ENCODE measurements at regions not wholly inside any gene's neighbourhood (a gene's known extent, or its start where the extent isn't known, plus 50 kb on each side); places are given as distances from the start of the nearest gene placed in this dataset.

- intact Hi-C loops (cut with micrococcal nuclease; ENCODE audit: unreplicated experiment), result loop anchor here (5.0 kb wide), 1 partner anchor 190 kb away; no protein-coding TSS in a partner anchor
- Histone ChIP-seq H3K4me1 (ENCODE audit: insufficient read depth, low read length, poor library complexity, severe bottlenecking) (peaks cover 7% of the 10 kb centered on the region), H3K9me3 (ENCODE audit: low read depth, low read length, poor library complexity, severe bottlenecking) (no peaks in the 10 kb centered on the region), H3K27me3 (replicated peaks; ENCODE audit: insufficient read depth, low read depth, low read length, poor library complexity) (no peaks in the 10 kb centered on the region), H3K36me3 (ENCODE audit: insufficient read depth, low read length, poor library complexity, severe bottlenecking) (no peaks in the 10 kb centered on the region), H3K27ac (ENCODE audit: low read depth, low read length, poor library complexity, severe bottlenecking) (no peak overlapping the region), H3K4me3 (ENCODE audit: low read depth, low read length, poor library complexity, severe bottlenecking) (no peak overlapping the region)
- TF ChIP-seq CTCF (conservative IDR thresholded peaks at IDR 0.05; ENCODE audit: low read depth, low read length) (no peak), EZH2 (IDR thresholded peaks at IDR 0.05; ENCODE audit: borderline replicate concordance, low read depth, low read length, poor library complexity, severe bottlenecking) (no peak)
- no peak for DNase-seq (ENCODE audit: low spot score)
- BruUV-seq (replicated peaks), result no TSS peak
- ChIA-PET CTCF (no interaction called here), POLR2A (ENCODE audit: low non-redundant PET) (no interaction called here)
Observed at GRCh38 chr3:14277557-14277956, 98.9 kb downstream of the LSM3 start.

- CTCF ChIA-PET, result no interaction called here
- no peaks in the 10 kb centered on the region for H3K27me3 ChIP-seq (replicated peaks; ENCODE audit: insufficient read depth, low read depth, low read length, poor library complexity)
- no peaks in the 10 kb centered on the region for H3K9me3 ChIP-seq (ENCODE audit: low read depth, low read length, poor library complexity, severe bottlenecking)
- H3K4me3 ChIP-seq (ENCODE audit: low read depth, low read length, poor library complexity, severe bottlenecking), result no peak overlapping the region
- H3K4me1 ChIP-seq (ENCODE audit: insufficient read depth, low read length, poor library complexity, severe bottlenecking), result peaks cover 7% of the 10 kb centered on the region
- no peak for DNase-seq (ENCODE audit: low spot score)
- H3K36me3 ChIP-seq (ENCODE audit: insufficient read depth, low read length, poor library complexity, severe bottlenecking), result no peaks in the 10 kb centered on the region
- intact Hi-C loops (cut with micrococcal nuclease; ENCODE audit: unreplicated experiment), result loop anchor here (5.0 kb wide), 1 partner anchor 189 kb away; no protein-coding TSS in a partner anchor
- no peak overlapping the region for H3K27ac ChIP-seq (ENCODE audit: low read depth, low read length, poor library complexity, severe bottlenecking)
- POLR2A ChIA-PET (ENCODE audit: low non-redundant PET), result no interaction called here
- TF ChIP-seq CTCF (conservative IDR thresholded peaks at IDR 0.05; ENCODE audit: low read depth, low read length) (no peak), EZH2 (IDR thresholded peaks at IDR 0.05; ENCODE audit: borderline replicate concordance, low read depth, low read length, poor library complexity, severe bottlenecking) (no peak)
- BruUV-seq (replicated peaks), result no TSS peak
Observed at GRCh38 chr3:14278265-14278798, 99.7 kb downstream of the LSM3 start.

- no peak for TF ChIP-seq CTCF (conservative IDR thresholded peaks at IDR 0.05; ENCODE audit: low read depth, low read length)
- no peak for TF ChIP-seq EZH2 (IDR thresholded peaks at IDR 0.05; ENCODE audit: borderline replicate concordance, low read depth, low read length, poor library complexity, severe bottlenecking)
- POLR2A ChIA-PET (ENCODE audit: low non-redundant PET), result no interaction called here
- Histone ChIP-seq H3K9me3 (ENCODE audit: low read depth, low read length, poor library complexity, severe bottlenecking) (no peaks in the 10 kb centered on the region), H3K4me3 (ENCODE audit: low read depth, low read length, poor library complexity, severe bottlenecking) (no peak overlapping the region), H3K27me3 (replicated peaks; ENCODE audit: insufficient read depth, low read depth, low read length, poor library complexity) (no peaks in the 10 kb centered on the region), H3K27ac (ENCODE audit: low read depth, low read length, poor library complexity, severe bottlenecking) (no peak overlapping the region), H3K36me3 (ENCODE audit: insufficient read depth, low read length, poor library complexity, severe bottlenecking) (no peaks in the 10 kb centered on the region), H3K4me1 (ENCODE audit: insufficient read depth, low read length, poor library complexity, severe bottlenecking) (peaks cover 7% of the 10 kb centered on the region)
- intact Hi-C loops (cut with micrococcal nuclease; ENCODE audit: unreplicated experiment), result loop anchor here (5.0 kb wide), 1 partner anchor 188 kb away; no protein-coding TSS in a partner anchor
- CTCF ChIA-PET, result no interaction called here
- BruUV-seq (replicated peaks), result no TSS peak
- DNase-seq (ENCODE audit: low spot score), result peak; percentile 26
Observed at GRCh38 chr3:14278799-14279625, 100.4 kb downstream of the LSM3 start.

Data from A673 (cell line).